Tibial nerve (tissue), 4 donors: ENCODE measurements at regions not wholly inside any gene's neighbourhood (a gene's known extent, or its start where the extent isn't known, plus 50 kb on each side); places are given as distances from the start of the nearest gene placed in this dataset.

Source experiments
- DNase-seq, 2 donors: peaks; one replicate each; pipeline ENCODE4 v3.0.0-alpha.2; 2019; ENCODE audit warnings: low spot score in 2 of 2
- H3K27ac ChIP-seq, 4 donors: fragments of 200-600 bp; sonication (generic) in 3 of 4; one replicate each; pipeline ENCODE4 v1.5.1; 2017 to 2019; ENCODE audit warnings: mild to moderate bottlenecking in 1 of 4
- H3K27me3 ChIP-seq, 2 donors: fragments of 200-600 bp; sonication (generic) in 1 of 2; one replicate each; pipeline versions ENCODE4 v1.5.1 to v1.6.0; 2017 to 2019
- H3K36me3 ChIP-seq, 3 donors: fragments of 200-600 bp; sonication (generic); one replicate each; pipeline ENCODE4 v1.5.1; 2018 to 2019
- H3K4me1 ChIP-seq, 4 donors: fragments of 200-600 bp; sonication (generic) in 3 of 4; one replicate each; pipeline ENCODE4 v1.5.1; 2017 to 2019
- H3K4me3 ChIP-seq, 4 donors: fragments of 200-600 bp; sonication (generic) in 3 of 4; one replicate each; pipeline ENCODE4 v1.5.1; 2017 to 2019; ENCODE audit warnings: mild to moderate bottlenecking in 1 of 4, moderate library complexity in 1 of 4
- H3K9me3 ChIP-seq, 4 donors: fragments of 200-600 bp; sonication (generic) in 3 of 4; one replicate each; pipeline ENCODE4 v1.5.1; 2017 to 2019
- EP300 ChIP-seq, 2 donors: sonication (generic); formaldehyde crosslinking; IDR thresholded peaks; one replicate each; pipeline ENCODE4 v1.6.1; 2017; ENCODE audit warnings: antibody characterized with exemption in 2 of 2, mild to moderate bottlenecking in 1 of 2
- POLR2A ChIP-seq, 2 donors: fragments of 450-650 bp; IDR thresholded peaks; one replicate each; pipeline ENCODE4 v1.6.1; 2017; ENCODE audit warnings: antibody characterized with exemption in 2 of 2, mild to moderate bottlenecking in 2 of 2, moderate library complexity in 2 of 2
- WGBS, 2 donors: methylation state at CpG; one replicate each; pipeline ENCODE4 v1.1.5; 2018; 5-methylcytosine and 5-hydroxymethylcytosine counted together
- TF ChIP-seq, protein P1 (sequence below), 5 experiments: fragments of 200-600 bp in 3 of 5; fragments of 450-650 bp in 2 of 5; sonication (generic) in 3 of 5; IDR thresholded peaks; one replicate each; pipeline ENCODE4 v1.5.1; 2016 to 2019; ENCODE audit warnings: antibody characterized with exemption in 5 of 5, mild to moderate bottlenecking in 3 of 5, moderate library complexity in 2 of 5

DNA sequence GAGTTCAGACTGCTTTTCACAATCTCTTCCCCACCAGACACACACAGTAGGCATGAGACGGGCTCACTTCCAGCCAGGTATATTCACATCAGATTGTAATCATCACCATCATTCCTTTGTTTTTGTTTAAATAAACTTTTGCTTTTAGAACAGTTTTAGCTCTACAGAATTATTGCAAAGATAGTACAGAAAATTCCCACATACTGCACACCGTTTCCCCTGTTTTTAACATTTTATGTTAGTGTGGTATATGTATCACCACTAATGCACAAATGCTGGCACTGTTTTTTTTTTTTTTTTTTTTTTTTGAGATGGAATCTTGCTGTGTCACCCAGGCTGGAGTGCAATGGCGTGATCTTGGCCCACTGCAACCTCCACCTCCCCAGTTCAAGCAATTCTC, 83.3 kb upstream of the ANO1 start:
- no peak for TF ChIP-seq EP300 (IDR thresholded peaks at IDR 0.05)
- TF ChIP-seq POLR2A (IDR thresholded peaks at IDR 0.05), result no peak
- TF ChIP-seq, protein P1, sequence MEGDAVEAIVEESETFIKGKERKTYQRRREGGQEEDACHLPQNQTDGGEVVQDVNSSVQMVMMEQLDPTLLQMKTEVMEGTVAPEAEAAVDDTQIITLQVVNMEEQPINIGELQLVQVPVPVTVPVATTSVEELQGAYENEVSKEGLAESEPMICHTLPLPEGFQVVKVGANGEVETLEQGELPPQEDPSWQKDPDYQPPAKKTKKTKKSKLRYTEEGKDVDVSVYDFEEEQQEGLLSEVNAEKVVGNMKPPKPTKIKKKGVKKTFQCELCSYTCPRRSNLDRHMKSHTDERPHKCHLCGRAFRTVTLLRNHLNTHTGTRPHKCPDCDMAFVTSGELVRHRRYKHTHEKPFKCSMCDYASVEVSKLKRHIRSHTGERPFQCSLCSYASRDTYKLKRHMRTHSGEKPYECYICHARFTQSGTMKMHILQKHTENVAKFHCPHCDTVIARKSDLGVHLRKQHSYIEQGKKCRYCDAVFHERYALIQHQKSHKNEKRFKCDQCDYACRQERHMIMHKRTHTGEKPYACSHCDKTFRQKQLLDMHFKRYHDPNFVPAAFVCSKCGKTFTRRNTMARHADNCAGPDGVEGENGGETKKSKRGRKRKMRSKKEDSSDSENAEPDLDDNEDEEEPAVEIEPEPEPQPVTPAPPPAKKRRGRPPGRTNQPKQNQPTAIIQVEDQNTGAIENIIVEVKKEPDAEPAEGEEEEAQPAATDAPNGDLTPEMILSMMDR (IDR thresholded peaks at IDR 0.05), result no peak
- WGBS, 2 donors, result 92 to 93% methylated on average over 3 of the region's 3 CpGs
- Histone ChIP-seq H3K27me3 (no peaks in the 10 kb centered on the region), H3K4me3 (no peak overlapping the region), H3K27ac (no peak overlapping the region), H3K36me3 (no peaks in the 10 kb centered on the region), H3K4me1 (no peaks in the 10 kb centered on the region), H3K9me3 (no peaks in the 10 kb centered on the region)
- DNase-seq, result no peak

DNA sequence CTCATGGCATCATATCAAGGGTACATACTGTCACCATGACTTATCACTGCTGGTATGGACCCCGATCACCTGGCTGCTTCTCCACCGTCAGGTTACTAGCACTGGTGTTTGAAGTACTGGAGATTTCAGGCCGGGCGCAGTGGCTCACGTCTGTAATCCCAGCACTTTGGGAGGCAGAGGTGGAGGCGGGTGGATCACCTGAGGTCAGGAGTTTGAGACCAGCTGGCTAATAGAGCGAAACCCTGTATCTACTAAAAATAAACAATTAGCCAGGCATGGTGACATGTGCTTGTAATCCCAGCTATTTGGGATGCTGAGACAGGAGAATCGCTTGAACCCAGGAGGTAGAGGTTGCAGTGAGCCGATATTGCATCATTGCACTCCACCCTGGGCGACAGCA, 82.4 kb upstream of the ANO1 start:
- DNase-seq, result no peak
- H3K4me3 ChIP-seq, result no peak overlapping the region
- H3K27ac ChIP-seq, result no peak overlapping the region
- H3K9me3 ChIP-seq, result no peaks in the 10 kb centered on the region
- no peaks in the 10 kb centered on the region for H3K36me3 ChIP-seq
- H3K27me3 ChIP-seq, result no peaks in the 10 kb centered on the region
- 90 to 91% methylated on average over 10 of the region's 10 CpGs for WGBS, 2 donors
- TF ChIP-seq, protein P1 (IDR thresholded peaks at IDR 0.05), result no peak
- TF ChIP-seq POLR2A (IDR thresholded peaks at IDR 0.05) (no peak), EP300 (IDR thresholded peaks at IDR 0.05) (no peak)
- no peaks in the 10 kb centered on the region for H3K4me1 ChIP-seq

DNA sequence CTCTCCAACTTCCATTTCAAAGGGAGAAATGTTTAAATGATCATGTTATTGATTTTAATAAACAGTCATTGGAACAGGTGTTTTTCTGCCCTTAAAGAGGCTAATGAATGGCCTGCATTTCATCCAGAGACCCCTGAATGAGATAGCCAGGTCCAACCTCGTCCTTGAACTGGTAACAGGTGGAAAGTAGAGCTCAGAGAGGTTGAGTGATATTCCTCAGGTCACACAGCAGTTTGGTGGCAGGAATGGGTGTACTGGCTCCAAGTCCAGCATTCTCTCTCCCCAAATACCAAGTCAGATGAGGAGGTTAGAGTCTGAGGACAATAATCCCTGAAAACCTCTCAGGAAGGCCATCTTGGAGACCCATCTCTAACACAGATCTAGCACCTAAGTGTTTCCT, 81.7 kb upstream of the ANO1 start:
- Histone ChIP-seq H3K4me3 (no peak overlapping the region), H3K4me1 (no peaks in the 10 kb centered on the region), H3K27ac (no peak overlapping the region), H3K9me3 (no peaks in the 10 kb centered on the region), H3K27me3 (no peaks in the 10 kb centered on the region), H3K36me3 (no peaks in the 10 kb centered on the region)
- WGBS, 2 donors, result 44 to 63% methylated on average over 1 of the region's 1 CpG
- no peak for TF ChIP-seq POLR2A (IDR thresholded peaks at IDR 0.05)
- TF ChIP-seq, protein P1 (IDR thresholded peaks at IDR 0.05), result no peak
- TF ChIP-seq EP300 (IDR thresholded peaks at IDR 0.05), result no peak
- DNase-seq, result no peak

DNA sequence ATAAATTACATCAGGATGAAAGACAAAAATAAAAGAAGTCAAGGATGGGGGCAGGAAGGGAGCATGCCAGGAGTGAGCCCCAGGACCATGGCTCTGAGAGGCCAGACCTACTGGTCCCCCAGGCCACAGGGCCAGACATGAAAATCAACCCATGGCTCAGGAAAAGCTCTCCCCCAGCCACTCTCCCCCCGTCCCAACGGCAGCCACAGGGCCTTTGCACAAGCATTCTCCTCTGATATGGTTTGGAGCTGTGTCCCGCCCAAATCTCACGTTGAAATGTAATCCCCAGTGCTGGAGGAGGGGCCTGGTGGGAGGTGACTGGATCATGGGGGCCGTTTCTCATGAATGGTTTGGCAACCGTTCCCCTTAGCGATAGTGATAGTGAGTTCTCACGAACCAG, 80.8 kb upstream of the ANO1 start:
- Histone ChIP-seq H3K4me3 (no peak overlapping the region), H3K36me3 (no peaks in the 10 kb centered on the region), H3K9me3 (no peaks in the 10 kb centered on the region), H3K4me1 (no peaks in the 10 kb centered on the region), H3K27ac (no peak overlapping the region), H3K27me3 (no peaks in the 10 kb centered on the region)
- WGBS, 2 donors, result 51 to 61% methylated on average over 8 of the region's 8 CpGs
- no peak for TF ChIP-seq EP300 (IDR thresholded peaks at IDR 0.05)
- TF ChIP-seq POLR2A (IDR thresholded peaks at IDR 0.05), result no peak
- TF ChIP-seq, protein P1 (IDR thresholded peaks at IDR 0.05), result no peak
- DNase-seq, result no peak

DNA sequence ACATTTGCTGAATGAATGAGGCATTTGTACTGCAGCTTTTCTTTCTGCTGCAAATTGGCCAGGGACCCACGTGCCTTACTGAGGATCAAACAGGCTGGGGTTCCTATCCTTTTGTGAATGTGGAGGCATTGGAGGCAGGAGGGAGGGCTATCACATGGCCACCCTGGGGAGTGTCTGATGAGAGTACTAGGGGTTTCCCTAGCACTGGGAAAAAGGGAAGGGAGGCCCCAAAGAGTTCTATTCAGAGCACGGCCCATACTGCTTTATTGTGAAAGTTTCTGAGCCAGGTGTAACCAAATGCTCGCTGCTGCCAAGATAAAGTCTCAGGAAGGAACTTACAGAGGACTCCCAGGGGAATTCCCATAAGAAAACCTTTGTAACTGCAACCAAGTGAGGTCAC, 78.4 kb upstream of the ANO1 start:
- Histone ChIP-seq H3K9me3 (no peaks in the 10 kb centered on the region), H3K27ac (no peak overlapping the region), H3K36me3 (no peaks in the 10 kb centered on the region), H3K4me1 (no peaks in the 10 kb centered on the region), H3K4me3 (no peak overlapping the region), H3K27me3 (no peaks in the 10 kb centered on the region)
- DNase-seq, result no peak
- TF ChIP-seq, protein P1 (IDR thresholded peaks at IDR 0.05), result no peak
- TF ChIP-seq POLR2A (IDR thresholded peaks at IDR 0.05) (no peak), EP300 (IDR thresholded peaks at IDR 0.05) (no peak)
- WGBS, 2 donors, result 31 to 53% methylated on average over 3 of the region's 3 CpGs
